Cardiac fibroblast (primary cell): ENCODE measurements at regions not wholly inside any gene's neighbourhood (a gene's known extent, or its start where the extent isn't known, plus 50 kb on each side); places are given as distances from the start of the nearest gene placed in this dataset.

Experiments used
- DNase-seq, 2 donors: peaks; one replicate each; pipeline versions ENCODE4 v3.0.0 to v3.0.0-alpha.2; 2010; ENCODE audit warnings: low read depth in 2 of 2
- H3K4me3 ChIP-seq, 2 donors: replicated peaks in 1 of 2; 1 replicate in 1 of 2; 2 replicates in 1 of 2; pipeline ENCODE4 v1.5.1; 2011; ENCODE audit warnings: low read depth in 2 of 2, low read length in 2 of 2, mild to moderate bottlenecking in 2 of 2, moderate library complexity in 1 of 2
- TF ChIP-seq, protein P1 (sequence below): IDR thresholded peaks from one replicate; pipeline ENCODE4 v1.5.1; 2011; ENCODE audit warnings: low read depth, mild to moderate bottlenecking, low read length, inconsistent platforms

DNA sequence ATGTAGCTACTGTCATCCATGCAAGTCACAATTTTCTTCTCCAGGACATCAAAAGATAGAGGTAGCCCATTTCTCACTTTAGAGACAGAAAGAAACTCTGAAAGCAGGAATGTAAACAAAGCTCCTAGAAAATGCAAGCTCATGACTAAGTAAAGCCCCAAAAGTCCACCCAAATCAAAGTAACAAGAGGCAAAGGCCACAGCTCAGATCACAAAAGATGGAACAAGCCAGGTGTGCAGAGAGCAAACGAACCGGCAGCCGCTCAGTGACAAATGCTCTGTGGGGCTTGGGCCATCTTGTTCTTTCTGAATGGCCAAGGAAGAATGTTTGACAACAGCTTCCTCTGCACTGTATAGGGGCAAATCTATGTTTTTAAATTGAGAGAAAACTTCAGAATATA, 201.0 kb downstream of the CYRIA start:
- H3K4me3 ChIP-seq = no peak overlapping the region
- TF ChIP-seq, protein P1, sequence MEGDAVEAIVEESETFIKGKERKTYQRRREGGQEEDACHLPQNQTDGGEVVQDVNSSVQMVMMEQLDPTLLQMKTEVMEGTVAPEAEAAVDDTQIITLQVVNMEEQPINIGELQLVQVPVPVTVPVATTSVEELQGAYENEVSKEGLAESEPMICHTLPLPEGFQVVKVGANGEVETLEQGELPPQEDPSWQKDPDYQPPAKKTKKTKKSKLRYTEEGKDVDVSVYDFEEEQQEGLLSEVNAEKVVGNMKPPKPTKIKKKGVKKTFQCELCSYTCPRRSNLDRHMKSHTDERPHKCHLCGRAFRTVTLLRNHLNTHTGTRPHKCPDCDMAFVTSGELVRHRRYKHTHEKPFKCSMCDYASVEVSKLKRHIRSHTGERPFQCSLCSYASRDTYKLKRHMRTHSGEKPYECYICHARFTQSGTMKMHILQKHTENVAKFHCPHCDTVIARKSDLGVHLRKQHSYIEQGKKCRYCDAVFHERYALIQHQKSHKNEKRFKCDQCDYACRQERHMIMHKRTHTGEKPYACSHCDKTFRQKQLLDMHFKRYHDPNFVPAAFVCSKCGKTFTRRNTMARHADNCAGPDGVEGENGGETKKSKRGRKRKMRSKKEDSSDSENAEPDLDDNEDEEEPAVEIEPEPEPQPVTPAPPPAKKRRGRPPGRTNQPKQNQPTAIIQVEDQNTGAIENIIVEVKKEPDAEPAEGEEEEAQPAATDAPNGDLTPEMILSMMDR = no peak
- DNase-seq = no peak

DNA sequence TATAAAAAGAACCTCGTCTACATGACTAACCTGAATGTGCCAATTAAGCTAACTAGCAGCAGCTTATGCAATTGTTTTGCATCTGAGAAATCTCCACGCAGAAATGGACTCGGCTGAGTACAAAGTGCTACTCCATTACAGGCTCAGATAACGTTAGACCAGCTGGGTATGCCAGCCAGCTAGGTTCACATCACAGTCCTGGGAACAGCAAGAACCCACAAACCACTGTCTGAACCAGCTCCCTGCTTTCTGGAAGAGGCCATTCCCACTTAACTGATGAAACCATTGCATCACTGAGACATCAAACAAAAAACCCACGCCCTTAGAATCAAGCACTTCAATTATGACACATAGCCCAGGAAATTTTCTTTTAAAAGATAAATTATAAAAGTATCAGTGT, 202.7 kb downstream of the CYRIA start:
- no peak for DNase-seq
- TF ChIP-seq, protein P1 = no peak
- no peak overlapping the region for H3K4me3 ChIP-seq

DNA sequence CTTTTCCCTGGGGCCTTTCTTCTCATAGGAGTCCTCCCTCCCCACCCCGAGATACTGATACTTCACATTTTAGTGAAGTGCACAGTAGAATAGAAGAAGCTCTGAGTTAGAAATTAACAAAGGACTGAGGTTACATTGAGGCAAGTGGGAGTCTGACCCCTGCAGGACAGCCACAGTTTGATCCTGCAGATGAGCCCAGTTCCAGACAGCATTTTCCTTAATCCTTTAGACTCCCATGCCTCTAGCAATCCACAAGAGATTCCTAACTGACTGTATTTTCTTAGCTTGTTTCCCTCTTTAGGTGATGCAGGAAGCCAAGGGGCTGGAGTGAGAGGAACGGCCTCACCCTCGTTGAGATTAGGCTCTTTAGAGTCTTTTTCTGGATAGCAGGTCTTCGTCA, 204.0 kb downstream of the CYRIA start:
- TF ChIP-seq, protein P1 = no peak
- no peak overlapping the region for H3K4me3 ChIP-seq
- no peak for DNase-seq

DNA sequence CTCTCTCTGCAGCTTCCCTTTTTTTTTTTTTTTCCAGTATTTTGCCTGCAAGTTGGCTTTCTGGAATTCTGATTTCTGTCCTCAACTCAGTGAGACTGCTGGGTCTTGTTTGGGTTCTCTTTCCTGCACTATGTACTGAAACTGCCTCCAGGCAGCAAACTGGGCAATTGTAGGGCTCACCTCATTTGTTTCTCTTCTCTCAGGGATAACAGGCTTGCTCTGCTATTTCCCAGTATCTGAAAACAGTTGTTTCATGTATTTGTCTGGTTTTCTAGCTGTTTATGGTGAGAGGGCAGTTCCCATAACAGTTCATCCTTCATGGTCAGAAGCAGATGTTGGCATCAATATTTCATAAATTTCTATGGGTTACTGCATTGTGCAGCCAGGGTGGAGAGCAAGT, 206.0 kb downstream of the CYRIA start:
- H3K4me3 ChIP-seq = no peak overlapping the region
- TF ChIP-seq, protein P1 = no peak
- no peak for DNase-seq

DNA sequence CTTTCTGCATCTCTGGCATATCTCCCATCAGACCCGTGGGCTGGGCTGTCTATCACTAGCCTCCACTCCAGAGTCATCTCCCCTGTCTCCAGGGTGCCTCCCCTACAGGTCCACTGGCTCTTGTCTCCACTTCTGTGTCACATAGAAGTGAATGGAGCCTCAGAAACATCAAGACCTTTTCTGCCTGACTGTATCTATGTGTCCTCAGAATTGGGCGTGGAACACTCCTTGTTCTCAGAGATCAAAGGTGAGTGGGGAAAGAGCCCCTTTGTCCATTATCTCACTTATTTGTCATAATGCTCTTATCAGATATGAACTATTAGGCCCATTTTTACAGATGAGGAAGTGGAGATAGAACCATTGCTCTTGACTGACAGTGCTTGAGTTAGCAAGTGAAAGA, 211.0 kb downstream of the CYRIA start:
- no peak for DNase-seq
- TF ChIP-seq, protein P1 = no peak
- H3K4me3 ChIP-seq = no peak overlapping the region

DNA sequence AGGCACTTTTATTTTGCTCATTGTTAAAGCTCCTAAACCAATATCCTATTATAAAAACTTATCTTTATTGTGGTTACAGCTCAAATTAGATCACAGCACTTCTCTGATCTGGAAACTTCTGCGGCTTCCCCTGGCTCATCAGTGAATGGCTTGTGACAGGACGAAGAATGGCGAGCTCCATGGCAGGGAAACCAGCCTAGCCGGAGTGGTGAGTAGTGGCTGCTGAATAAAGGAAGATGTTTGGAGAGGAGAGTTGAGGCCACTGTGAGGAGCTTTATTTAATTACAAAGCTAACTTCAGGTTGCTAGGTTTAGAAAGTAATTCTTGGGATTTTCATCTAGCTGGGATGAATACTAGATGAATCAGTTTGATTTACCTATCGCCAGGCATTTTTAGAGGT, 213.5 kb downstream of the CYRIA start:
- H3K4me3 ChIP-seq = no peak overlapping the region
- TF ChIP-seq, protein P1 = no peak
- no peak for DNase-seq

DNA sequence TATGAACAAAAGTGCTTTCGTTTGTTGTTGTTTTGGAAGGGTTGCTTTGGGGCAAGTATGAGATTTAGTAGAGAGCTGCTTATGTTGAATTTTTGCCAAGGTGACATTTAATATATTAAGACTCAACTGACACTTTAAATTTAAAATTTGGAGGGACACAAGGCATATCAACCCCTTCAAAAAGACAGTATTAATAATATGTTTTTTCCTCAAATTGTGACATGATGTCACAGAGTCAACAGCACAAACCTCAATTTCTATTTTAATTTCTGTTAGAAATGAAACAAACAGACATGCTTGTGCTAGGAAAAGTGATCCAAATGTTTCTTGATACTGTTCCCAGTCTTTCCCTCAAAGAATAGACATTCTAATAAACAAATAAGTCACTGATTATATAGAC, 218.9 kb downstream of the CYRIA start:
- DNase-seq = no peak
- TF ChIP-seq, protein P1 = no peak

More for the DNA sequence above, 218.9 kb downstream of the CYRIA start:
- H3K4me3 ChIP-seq = no peak overlapping the region
